B cell (primary cell): ENCODE measurements at regions not wholly inside any gene's neighbourhood (a gene's known extent, or its start where the extent isn't known, plus 50 kb on each side); places are given as distances from the start of the nearest gene placed in this dataset.

Source experiments
- ATAC-seq: fragments of 200-7000 bp; cut with Tn5 transposase; one replicate; pipeline ENCODE4 v1.10.0; 2021; ENCODE audit warnings: low read depth, mild to moderate bottlenecking, moderate number of reproducible peaks, moderate library complexity
- CTCF ChIA-PET: fragments of 350-600 bp; sonication (Branson Sonifier 250); formaldehyde crosslinking; loops from one replicate; lab custom pipeline; 2021; ENCODE audit warnings: antibody characterized with exemption, inconsistent platforms; lab: Charles Lee
- POLR2A ChIA-PET: fragments of 350-600 bp; sonication (Branson Sonifier 250); formaldehyde crosslinking; loops from one replicate; lab custom pipeline; 2021; ENCODE audit warnings: antibody characterized with exemption; lab: Charles Lee
- DNase-seq: peaks from one replicate; pipeline ENCODE4 v3.0.0; 2013
- H2AFZ ChIP-seq: 2 replicates; pipeline ENCODE4 v1.6.1; 2012; ENCODE audit warnings: mild to moderate bottlenecking, low read depth, low read length; ENCODE audit not compliant: insufficient read depth, poor library complexity, severe bottlenecking
- H3K27ac ChIP-seq, 2 donors: 1 replicate in 1 of 2; 2 replicates in 1 of 2; pipeline ENCODE4 v1.5.1; 2012 to 2013; ENCODE audit warnings: low read length in 2 of 2, mild to moderate bottlenecking in 2 of 2, moderate library complexity in 1 of 2
- H3K27me3 ChIP-seq, 4 experiments: fragments of 200-600 bp in 1 of 4; sonication (generic) in 1 of 4; replicated peaks in 1 of 4; 1 replicate in 2 of 4; 2 replicates in 2 of 4; pipeline versions ENCODE4 v1.6.1 to v1.7.0; 2013 to 2016; ENCODE audit warnings: low read length in 3 of 4, mild to moderate bottlenecking in 2 of 4, mixed read lengths in 1 of 4, moderate library complexity in 1 of 4; ENCODE audit not compliant: insufficient read depth in 4 of 4, control insufficient read depth in 3 of 4; ENCODE audit errors: control extremely low read depth in 1 of 4
- H3K36me3 ChIP-seq, 2 experiments: replicated peaks in 1 of 2; 1 replicate in 1 of 2; 2 replicates in 1 of 2; pipeline versions ENCODE4 v1.6.1 to v1.7.1; 2013; ENCODE audit warnings: low read length in 1 of 2; ENCODE audit not compliant: insufficient read depth in 2 of 2, control insufficient read depth in 1 of 2; ENCODE audit errors: control extremely low read depth in 1 of 2, extremely low read depth in 1 of 2
- H3K4me1 ChIP-seq, 2 donors: fragments of 200-600 bp in 1 of 2; sonication (generic) in 1 of 2; 1 replicate in 1 of 2; 2 replicates in 1 of 2; pipeline versions ENCODE4 v1.5.1 to v1.6.1; 2013 to 2017; ENCODE audit warnings: low read length in 2 of 2; ENCODE audit not compliant: control insufficient read depth in 2 of 2, insufficient read depth in 2 of 2
- H3K4me2 ChIP-seq: replicated peaks from 2 replicates; pipeline ENCODE3; 2012; ENCODE audit warnings: mild to moderate bottlenecking, low read depth, low read length; ENCODE audit not compliant: poor library complexity, severe bottlenecking
- H3K4me3 ChIP-seq, 5 experiments: fragments of 200-600 bp in 1 of 5; sonication (generic) in 1 of 5; 1 replicate in 3 of 5; 2 replicates in 2 of 5; pipeline versions ENCODE4 v1.5.1 to v1.7.0; 2011 to 2016; ENCODE audit warnings: low read length in 4 of 5, mild to moderate bottlenecking in 4 of 5, low read depth in 2 of 5, control low read depth in 1 of 5, moderate library complexity in 1 of 5; ENCODE audit not compliant: insufficient read depth in 1 of 5; ENCODE audit errors: control extremely low read depth in 1 of 5, extremely low read depth in 1 of 5
- H3K79me2 ChIP-seq: fragments of 200-600 bp; sonication (generic); one replicate; pipeline ENCODE4 v1.6.0; 2016; ENCODE audit warnings: low read length; ENCODE audit not compliant: control insufficient read depth, insufficient read depth
- H3K9ac ChIP-seq: fragments of 200-600 bp; sonication (generic); 2 replicates; pipeline ENCODE4 v1.6.1; 2017; ENCODE audit warnings: mild to moderate bottlenecking, low read length, moderate library complexity
- H3K9me3 ChIP-seq, 3 donors: one replicate each; pipeline versions ENCODE4 v1.6.1 to v1.7.1; 2013; ENCODE audit warnings: low read length in 2 of 3; ENCODE audit not compliant: control insufficient read depth in 2 of 3, insufficient read depth in 1 of 3; ENCODE audit errors: control extremely low read depth in 1 of 3
- H4K20me1 ChIP-seq: 2 replicates; pipeline ENCODE4 v1.6.0; 2012; ENCODE audit warnings: mild to moderate bottlenecking, low read length; ENCODE audit not compliant: insufficient read depth, control insufficient read depth, poor library complexity, severe bottlenecking
- H3K27ac Mint-ChIP-seq: one replicate; pipeline ENCODE4 v1.8.0; 2021; ENCODE audit warnings: mixed read lengths
- H3K27me3 Mint-ChIP-seq: one replicate; pipeline ENCODE4 v1.8.0; 2021; ENCODE audit warnings: mixed read lengths
- H3K4me1 Mint-ChIP-seq: one replicate; pipeline ENCODE4 v1.8.0; 2021; ENCODE audit warnings: mixed read lengths
- H3K4me3 Mint-ChIP-seq: one replicate; pipeline ENCODE4 v1.8.0; 2021; ENCODE audit warnings: mixed read lengths
- H3K9me3 Mint-ChIP-seq: one replicate; pipeline ENCODE4 v1.8.0; 2022; ENCODE audit warnings: mixed read lengths; ENCODE audit not compliant: insufficient read depth
- CTCF ChIP-seq: fragments of 200-600 bp; IDR thresholded peaks from one replicate; pipeline ENCODE4 v1.8.0; 2022; ENCODE audit warnings: antibody characterized with exemption, mild to moderate bottlenecking
- EZH2 ChIP-seq: IDR thresholded peaks from 2 replicates; pipeline ENCODE4 v1.6.1; 2012; ENCODE audit warnings: borderline replicate concordance, low read depth, mild to moderate bottlenecking, moderate library complexity, low read length; ENCODE audit not compliant: insufficient read depth, poor library complexity, severe bottlenecking
- WGBS: methylation state at CpG from one replicate; pipeline ENCODE4 v1.1.5; 2013; ENCODE audit warnings: missing lambda C conversion rate; ENCODE audit not compliant: insufficient coverage; 5-methylcytosine and 5-hydroxymethylcytosine counted together
- intact Hi-C: fragments of 100-400 bp; cut with micrococcal nuclease; formaldehyde crosslinking; loops from one replicate; pipeline ENCODE4 v1.10.0; 2022

GRCh38 chr1:55724551-55725325 is 509.6 kb upstream of the USP24 start:
- no peak for TF ChIP-seq CTCF
- no peak for TF ChIP-seq EZH2
- Mint-ChIP-seq H3K4me1 (no peaks in the 10 kb centered on the region), H3K9me3 (no peaks in the 10 kb centered on the region), H3K27ac (no peak overlapping the region), H3K27me3 (peaks cover 12% of the 10 kb centered on the region), H3K4me3 (no peak overlapping the region)
- Histone ChIP-seq H4K20me1 (no peaks in the 10 kb centered on the region), H3K9ac (no peak overlapping the region), H3K36me3 (no peaks in the 10 kb centered on the region), H3K27ac (no peak overlapping the region), H3K79me2 (no peaks in the 10 kb centered on the region), H3K4me1 (no peaks in the 10 kb centered on the region), H3K27me3 (peaks cover 0 to 4% (median 0%) of the 10 kb centered on the region in 4 experiments), H3K4me2 (no peak overlapping the region), H2AFZ (no peak overlapping the region), H3K4me3 (no peak overlapping the region), H3K9me3 (no peaks in the 10 kb centered on the region)
- 93% methylated on average over 3 of the region's 7 CpGs for WGBS
- intact Hi-C loops, result no loop called here
- ChIA-PET CTCF (no interaction called here), POLR2A (no interaction called here)
- DNase-seq, result no peak
- no peak for ATAC-seq

GRCh38 chr1:55723001-55723400 is 507.8 kb upstream of the USP24 start:
- CTCF ChIA-PET, result interaction anchor here (1.1 to 1.5 kb wide), 2 partner anchors 21 to 862 kb away, joined by 3 to 4 read pairs; no protein-coding TSS in a partner anchor
- no peaks in the 10 kb centered on the region for H3K79me2 ChIP-seq
- no peak overlapping the region for H3K27ac ChIP-seq
- POLR2A ChIA-PET, result no interaction called here
- peaks cover 0 to 4% (median 0%) of the 10 kb centered on the region in 4 experiments for H3K27me3 ChIP-seq
- no peaks in the 10 kb centered on the region for H3K9me3 ChIP-seq
- no CpG with 5 or more reads among the region's 1 CpG for WGBS
- no peaks in the 10 kb centered on the region for H3K9me3 Mint-ChIP-seq
- H3K4me3 ChIP-seq, result no peak overlapping the region
- H3K4me1 Mint-ChIP-seq, result no peaks in the 10 kb centered on the region
- H3K27ac Mint-ChIP-seq, result no peak overlapping the region
- no peak for ATAC-seq
- intact Hi-C loops, result no loop called here
- no peaks in the 10 kb centered on the region for H3K4me1 ChIP-seq
- H3K27me3 Mint-ChIP-seq, result peaks cover 12% of the 10 kb centered on the region
- no peak overlapping the region for H3K4me3 Mint-ChIP-seq
- H4K20me1 ChIP-seq, result no peaks in the 10 kb centered on the region
- no peak overlapping the region for H2AFZ ChIP-seq
- H3K9ac ChIP-seq, result no peak overlapping the region
- H3K4me2 ChIP-seq, result no peak overlapping the region
- no peak for DNase-seq
- no peaks in the 10 kb centered on the region for H3K36me3 ChIP-seq
- TF ChIP-seq CTCF, result no peak
